ENCODE measurements at regions not wholly inside any gene's neighbourhood (a gene's known extent, or its start where the extent isn't known, plus 50 kb on each side); places are given as distances from the start of the nearest gene placed in this dataset.

GRCh38 chr5:165617491-165617890 lies 2112.1 kb downstream of the MAT2B start:
- no peak for TF ChIP-seq CTCF (IDR thresholded peaks at IDR 0.05; ENCODE audit: insufficient read depth, low read length, poor library complexity, severe bottlenecking)
- H3K36me3 ChIP-seq (ENCODE audit: control insufficient read depth, insufficient read depth, low read length), result no peaks in the 10 kb centered on the region
- DNase-seq (ENCODE audit: extremely low read depth, insufficient read length), result no peak
- no peak overlapping the region for H3K4me3 ChIP-seq (replicated peaks; ENCODE audit: low read depth, low read length)
- H3K27me3 ChIP-seq (replicated peaks; ENCODE audit: control insufficient read depth, insufficient read depth, low read length), result no peaks in the 10 kb centered on the region

GRCh38 chr5:165620394-165620793 lies 2115.0 kb downstream of the MAT2B start:
- DNase-seq (ENCODE audit: extremely low read depth, insufficient read length), result no peak
- TF ChIP-seq CTCF (IDR thresholded peaks at IDR 0.05; ENCODE audit: insufficient read depth, low read length, poor library complexity, severe bottlenecking), result no peak
- Histone ChIP-seq H3K36me3 (ENCODE audit: control insufficient read depth, insufficient read depth, low read length) (no peaks in the 10 kb centered on the region), H3K27me3 (replicated peaks; ENCODE audit: control insufficient read depth, insufficient read depth, low read length) (no peaks in the 10 kb centered on the region), H3K4me3 (replicated peaks; ENCODE audit: low read depth, low read length) (no peak overlapping the region)

- Histone ChIP-seq H3K27me3 (replicated peaks; ENCODE audit: control insufficient read depth, insufficient read depth, low read length) (no peaks in the 10 kb centered on the region), H3K4me3 (replicated peaks; ENCODE audit: low read depth, low read length) (no peak overlapping the region; the same call in 1 of the 2 replicates), H3K36me3 (ENCODE audit: control insufficient read depth, insufficient read depth, low read length) (no peaks in the 10 kb centered on the region)
- TF ChIP-seq CTCF (IDR thresholded peaks at IDR 0.05; ENCODE audit: insufficient read depth, low read length, poor library complexity, severe bottlenecking), result no peak
- DNase-seq (ENCODE audit: extremely low read depth, insufficient read length), result no peak
Measured at GRCh38 chr5:165622864-165623536, 2117.6 kb downstream of the MAT2B start.

- no peak for DNase-seq (ENCODE audit: extremely low read depth, insufficient read length)
- H3K36me3 ChIP-seq (ENCODE audit: control insufficient read depth, insufficient read depth, low read length), result no peaks in the 10 kb centered on the region
- H3K4me3 ChIP-seq (replicated peaks; ENCODE audit: low read depth, low read length), result no peak overlapping the region
- no peaks in the 10 kb centered on the region for H3K27me3 ChIP-seq (replicated peaks; ENCODE audit: control insufficient read depth, insufficient read depth, low read length)
- TF ChIP-seq CTCF (IDR thresholded peaks at IDR 0.05; ENCODE audit: insufficient read depth, low read length, poor library complexity, severe bottlenecking), result no peak
Measured at GRCh38 chr5:165624166-165624946, 2118.9 kb downstream of the MAT2B start.

GRCh38 chr5:165626161-165626560 lies 2120.7 kb downstream of the MAT2B start:
- no peaks in the 10 kb centered on the region for H3K36me3 ChIP-seq (ENCODE audit: control insufficient read depth, insufficient read depth, low read length)
- TF ChIP-seq CTCF (IDR thresholded peaks at IDR 0.05; ENCODE audit: insufficient read depth, low read length, poor library complexity, severe bottlenecking), result no peak
- H3K27me3 ChIP-seq (replicated peaks; ENCODE audit: control insufficient read depth, insufficient read depth, low read length), result no peaks in the 10 kb centered on the region
- no peak overlapping the region for H3K4me3 ChIP-seq (replicated peaks; ENCODE audit: low read depth, low read length)
- no peak for DNase-seq (ENCODE audit: extremely low read depth, insufficient read length)
